CD4-positive, alpha-beta T cell treated with Interferon gamma for 1 hour (primary cell): ENCODE measurements at regions not wholly inside any gene's neighbourhood (a gene's known extent, or its start where the extent isn't known, plus 50 kb on each side); places are given as distances from the start of the nearest gene placed in this dataset.

ENCODE experiments used
- DNase-seq: peaks from one replicate; pipeline ENCODE4 v3.0.0-alpha.2; 2020

- DNase-seq = no peak
These were observed 74.2 kb downstream of the GLI2 start for GRCh38 chr2:120809609-120810440.

GRCh38 chr2:120810639-120811038, 75.0 kb downstream of the GLI2 start:
- no peak for DNase-seq

GRCh38 chr2:120812866-120813265, 77.2 kb downstream of the GLI2 start:
- no peak for DNase-seq

GRCh38 chr2:120814352-120814751, 78.7 kb downstream of the GLI2 start:
- DNase-seq = no peak

- no peak for DNase-seq
These were observed 79.6 kb downstream of the GLI2 start for GRCh38 chr2:120815292-120815691.

GRCh38 chr2:120817136-120817955, 81.7 kb downstream of the GLI2 start:
- DNase-seq = no peak

- DNase-seq = no peak
These were observed 82.3 kb downstream of the GLI2 start for GRCh38 chr2:120817956-120818325.

- DNase-seq = no peak
These were observed 82.8 kb downstream of the GLI2 start for GRCh38 chr2:120818441-120818920.

- DNase-seq = no peak
These were observed 84.1 kb downstream of the GLI2 start for GRCh38 chr2:120819720-120820210.

- no peak for DNase-seq
These were observed 84.7 kb downstream of the GLI2 start for GRCh38 chr2:120820263-120820952.

GRCh38 chr2:120820953-120821279, 85.2 kb downstream of the GLI2 start:
- no peak for DNase-seq

GRCh38 chr2:120821446-120822160, 85.9 kb downstream of the GLI2 start:
- no peak for DNase-seq

- DNase-seq = no peak
These were observed 87.3 kb downstream of the GLI2 start for GRCh38 chr2:120822933-120823332.

- DNase-seq = no peak
These were observed 87.9 kb downstream of the GLI2 start for GRCh38 chr2:120823551-120823950.

- no peak for DNase-seq
These were observed 88.6 kb downstream of the GLI2 start for GRCh38 chr2:120824246-120824645.

GRCh38 chr2:120825370-120826259, 89.9 kb downstream of the GLI2 start:
- DNase-seq = no peak

- no peak for DNase-seq
These were observed 90.6 kb downstream of the GLI2 start for GRCh38 chr2:120826260-120826648.

GRCh38 chr2:120826716-120827410, 91.2 kb downstream of the GLI2 start:
- no peak for DNase-seq

GRCh38 chr2:120828066-120828465, 92.4 kb downstream of the GLI2 start:
- no peak for DNase-seq

GRCh38 chr2:120828829-120829632, 93.4 kb downstream of the GLI2 start:
- DNase-seq = no peak
